ENCODE measurements at regions not wholly inside any gene's neighbourhood (a gene's known extent, or its start where the extent isn't known, plus 50 kb on each side); places are given as distances from the start of the nearest gene placed in this dataset.

DNA sequence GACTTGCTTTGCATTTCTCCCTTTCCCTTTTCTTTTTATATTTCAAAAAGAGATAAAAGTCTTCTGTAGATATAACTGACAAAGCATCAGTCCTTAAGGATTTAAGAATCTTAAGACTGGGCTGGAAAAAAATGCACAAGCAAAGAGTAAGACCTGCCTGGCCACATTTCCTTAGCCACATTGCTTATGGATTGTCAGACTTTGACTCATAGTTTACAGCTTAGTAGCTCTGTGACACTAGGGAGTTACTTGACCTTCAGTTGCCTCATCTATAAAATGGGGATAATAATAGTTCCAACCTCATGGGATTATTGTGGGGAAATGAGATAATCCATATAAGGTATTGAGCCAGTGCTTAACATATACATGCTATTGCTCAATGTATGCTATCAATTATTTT lies 66.4 kb upstream of the STK38L start:
- CTCF ChIA-PET = interaction anchor here (1.9 to 4.1 kb wide), 2 partner anchors 36 to 67 kb away, joined by 6 to 14 read pairs; partner anchors contain the start of gene STK38L
- H3K27ac ChIP-seq = peak overlapping the region; percentile 81 to 90
- TF ChIP-seq, protein P1, sequence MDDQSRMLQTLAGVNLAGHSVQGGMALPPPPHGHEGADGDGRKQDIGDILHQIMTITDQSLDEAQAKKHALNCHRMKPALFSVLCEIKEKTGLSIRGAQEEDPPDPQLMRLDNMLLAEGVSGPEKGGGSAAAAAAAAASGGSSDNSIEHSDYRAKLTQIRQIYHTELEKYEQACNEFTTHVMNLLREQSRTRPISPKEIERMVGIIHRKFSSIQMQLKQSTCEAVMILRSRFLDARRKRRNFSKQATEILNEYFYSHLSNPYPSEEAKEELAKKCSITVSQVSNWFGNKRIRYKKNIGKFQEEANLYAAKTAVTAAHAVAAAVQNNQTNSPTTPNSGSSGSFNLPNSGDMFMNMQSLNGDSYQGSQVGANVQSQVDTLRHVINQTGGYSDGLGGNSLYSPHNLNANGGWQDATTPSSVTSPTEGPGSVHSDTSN (IDR thresholded peaks at IDR 0.05) = no peak
- TF ChIP-seq CEBPB (IDR thresholded peaks at IDR 0.05) = peak; percentile 34 to 63; a peak in 2 of 4 replicates
- no peak for TF ChIP-seq RAD21 (conservative IDR thresholded peaks at IDR 0.05 in 1 of 2, IDR thresholded peaks at IDR 0.05 in 1 of 2)
- no peak for TF ChIP-seq FOSL2 (IDR thresholded peaks at IDR 0.05)
- TF ChIP-seq FOSL2 (CRISPR knock-in tag; IDR thresholded peaks at IDR 0.05) = peak; percentile 74
- TF ChIP-seq NR3C1 (IDR thresholded peaks at IDR 0.05) = no peak
- TF ChIP-seq EHMT2 (IDR thresholded peaks at IDR 0.05; ENCODE audit: low read depth) = no peak
- TF ChIP-seq, protein P2, sequence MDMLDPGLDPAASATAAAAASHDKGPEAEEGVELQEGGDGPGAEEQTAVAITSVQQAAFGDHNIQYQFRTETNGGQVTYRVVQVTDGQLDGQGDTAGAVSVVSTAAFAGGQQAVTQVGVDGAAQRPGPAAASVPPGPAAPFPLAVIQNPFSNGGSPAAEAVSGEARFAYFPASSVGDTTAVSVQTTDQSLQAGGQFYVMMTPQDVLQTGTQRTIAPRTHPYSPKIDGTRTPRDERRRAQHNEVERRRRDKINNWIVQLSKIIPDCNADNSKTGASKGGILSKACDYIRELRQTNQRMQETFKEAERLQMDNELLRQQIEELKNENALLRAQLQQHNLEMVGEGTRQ (IDR thresholded peaks at IDR 0.05) = no peak
- TF ChIP-seq POLR2A (IDR thresholded peaks at IDR 0.05; ENCODE audit: low read length) = no peak
- TF ChIP-seq ZSCAN20 (CRISPR knock-in tag; IDR thresholded peaks at IDR 0.05) = no peak
- no peak for TF ChIP-seq FOXS1 (CRISPR knock-in tag; IDR thresholded peaks at IDR 0.05)
- no peak for TF ChIP-seq BHLHE40 (IDR thresholded peaks at IDR 0.05; ENCODE audit: low read depth, low read length)
- TF ChIP-seq, protein P3, sequence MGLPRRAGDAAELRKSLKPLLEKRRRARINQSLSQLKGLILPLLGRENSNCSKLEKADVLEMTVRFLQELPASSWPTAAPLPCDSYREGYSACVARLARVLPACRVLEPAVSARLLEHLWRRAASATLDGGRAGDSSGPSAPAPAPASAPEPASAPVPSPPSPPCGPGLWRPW (IDR thresholded peaks at IDR 0.05) = no peak
- TF ChIP-seq, protein P4, sequence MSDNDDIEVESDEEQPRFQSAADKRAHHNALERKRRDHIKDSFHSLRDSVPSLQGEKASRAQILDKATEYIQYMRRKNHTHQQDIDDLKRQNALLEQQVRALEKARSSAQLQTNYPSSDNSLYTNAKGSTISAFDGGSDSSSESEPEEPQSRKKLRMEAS (IDR thresholded peaks at IDR 0.05) = 0 out of 2 replicates have a peak, but pooled peaks have one; percentile 34
- peak; percentile 64; the same call in 1 of the 2 replicates for TF ChIP-seq JUNB (IDR thresholded peaks at IDR 0.05)
- TF ChIP-seq KDM1A (IDR thresholded peaks at IDR 0.05; ENCODE audit: low read depth) = no peak
- TF ChIP-seq, protein P5, sequence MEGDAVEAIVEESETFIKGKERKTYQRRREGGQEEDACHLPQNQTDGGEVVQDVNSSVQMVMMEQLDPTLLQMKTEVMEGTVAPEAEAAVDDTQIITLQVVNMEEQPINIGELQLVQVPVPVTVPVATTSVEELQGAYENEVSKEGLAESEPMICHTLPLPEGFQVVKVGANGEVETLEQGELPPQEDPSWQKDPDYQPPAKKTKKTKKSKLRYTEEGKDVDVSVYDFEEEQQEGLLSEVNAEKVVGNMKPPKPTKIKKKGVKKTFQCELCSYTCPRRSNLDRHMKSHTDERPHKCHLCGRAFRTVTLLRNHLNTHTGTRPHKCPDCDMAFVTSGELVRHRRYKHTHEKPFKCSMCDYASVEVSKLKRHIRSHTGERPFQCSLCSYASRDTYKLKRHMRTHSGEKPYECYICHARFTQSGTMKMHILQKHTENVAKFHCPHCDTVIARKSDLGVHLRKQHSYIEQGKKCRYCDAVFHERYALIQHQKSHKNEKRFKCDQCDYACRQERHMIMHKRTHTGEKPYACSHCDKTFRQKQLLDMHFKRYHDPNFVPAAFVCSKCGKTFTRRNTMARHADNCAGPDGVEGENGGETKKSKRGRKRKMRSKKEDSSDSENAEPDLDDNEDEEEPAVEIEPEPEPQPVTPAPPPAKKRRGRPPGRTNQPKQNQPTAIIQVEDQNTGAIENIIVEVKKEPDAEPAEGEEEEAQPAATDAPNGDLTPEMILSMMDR (IDR thresholded peaks at IDR 0.05) = no peak
- no peak overlapping the region for H3K4me3 ChIP-seq
- POLR2A ChIA-PET = interaction anchor here (0.9 kb wide), 1 partner anchor 66 kb away, joined by 3 read pairs; the partner anchor contains the start of gene STK38L
- peak in 1 of 2 experiments; percentile 62; a peak in 3 of 6 replicates for ATAC-seq
- peak; percentile 65 for FAIRE-seq
- H3K4me2 ChIP-seq = peak overlapping the region; percentile 82
- H3K4me1 ChIP-seq = peaks cover 60% of the 10 kb centered on the region
- peak in 1 of 2 experiments; percentile 74 for DNase-seq (ENCODE audit: low read depth in 1 of 2, low spot score in 1 of 2)
- H3K9me3 ChIP-seq = peaks cover 4% of the 10 kb centered on the region; the same call in 2 of the 3 replicates

DNA sequence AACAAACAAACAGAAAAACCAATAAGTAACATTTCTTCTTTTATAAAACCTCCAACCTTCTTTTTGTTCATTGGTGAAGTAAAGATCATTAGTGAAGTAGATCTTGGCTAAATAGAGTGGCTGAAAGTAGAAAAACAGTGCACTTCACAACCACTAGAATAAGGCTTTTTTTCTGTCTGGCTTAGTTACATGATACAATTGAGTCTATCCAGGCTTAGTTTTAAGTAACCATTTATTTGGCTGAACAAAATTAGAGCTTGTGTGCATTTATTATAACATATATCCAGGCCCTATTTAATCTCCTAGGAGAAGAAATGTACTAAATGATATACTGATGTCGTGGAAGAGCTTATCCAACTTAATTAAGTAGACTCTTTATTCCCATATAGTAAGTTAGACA lies 65.8 kb upstream of the STK38L start:
- peak overlapping the region; percentile 81 to 90 for H3K27ac ChIP-seq
- no peak for ATAC-seq
- H3K4me2 ChIP-seq = peak overlapping the region; percentile 82
- H3K4me3 ChIP-seq = no peak overlapping the region
- WGBS (ENCODE audit: missing lambda C conversion rate) = 68% methylated on average over 1 of the region's 1 CpG
- peaks cover 60% of the 10 kb centered on the region for H3K4me1 ChIP-seq
- ChIA-PET POLR2A (no interaction called here), CTCF (interaction anchor here (4.1 kb wide), 1 partner anchor 66 kb away, joined by 14 read pairs; the partner anchor contains the start of gene STK38L)
- no peak for TF ChIP-seq KDM5A (IDR thresholded peaks at IDR 0.05)
- TF ChIP-seq, protein P1 (IDR thresholded peaks at IDR 0.05) = no peak
- TF ChIP-seq CEBPB (IDR thresholded peaks at IDR 0.05) = no peak
- no peak for TF ChIP-seq JUNB (IDR thresholded peaks at IDR 0.05)
- no peak for TF ChIP-seq CBX8 (IDR thresholded peaks at IDR 0.05)
- no peak for TF ChIP-seq RNF2 (IDR thresholded peaks at IDR 0.05; ENCODE audit: borderline replicate concordance, low read depth)
- TF ChIP-seq FOSB (CRISPR knock-in tag; IDR thresholded peaks at IDR 0.05) = no peak
- no peak for TF ChIP-seq PHF8 (IDR thresholded peaks at IDR 0.05; ENCODE audit: borderline replicate concordance, low read depth)
- no peak for TF ChIP-seq FOXS1 (CRISPR knock-in tag; IDR thresholded peaks at IDR 0.05)
- no peak for TF ChIP-seq ZNF302 (CRISPR knock-in tag; IDR thresholded peaks at IDR 0.05)
- TF ChIP-seq, protein P6, sequence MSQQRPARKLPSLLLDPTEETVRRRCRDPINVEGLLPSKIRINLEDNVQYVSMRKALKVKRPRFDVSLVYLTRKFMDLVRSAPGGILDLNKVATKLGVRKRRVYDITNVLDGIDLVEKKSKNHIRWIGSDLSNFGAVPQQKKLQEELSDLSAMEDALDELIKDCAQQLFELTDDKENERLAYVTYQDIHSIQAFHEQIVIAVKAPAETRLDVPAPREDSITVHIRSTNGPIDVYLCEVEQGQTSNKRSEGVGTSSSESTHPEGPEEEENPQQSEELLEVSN (IDR thresholded peaks at IDR 0.05; ENCODE audit: borderline replicate concordance, low read depth) = no peak
- no peak for FAIRE-seq
- H3K9me3 ChIP-seq = peaks cover under 1% of the 10 kb centered on the region; the same call in 1 of the 3 replicates
- DNase-seq (ENCODE audit: low read depth in 1 of 2, low spot score in 1 of 2) = no peak
